ENCODE measurements at regions not wholly inside any gene's neighbourhood (a gene's known extent, or its start where the extent isn't known, plus 50 kb on each side); places are given as distances from the start of the nearest gene placed in this dataset.
"Not testable (repeated sequence)": the region's sequence is repeated elsewhere in the genome, so short reads cannot be mapped to it uniquely, and the experiment has no call there.

DNA sequence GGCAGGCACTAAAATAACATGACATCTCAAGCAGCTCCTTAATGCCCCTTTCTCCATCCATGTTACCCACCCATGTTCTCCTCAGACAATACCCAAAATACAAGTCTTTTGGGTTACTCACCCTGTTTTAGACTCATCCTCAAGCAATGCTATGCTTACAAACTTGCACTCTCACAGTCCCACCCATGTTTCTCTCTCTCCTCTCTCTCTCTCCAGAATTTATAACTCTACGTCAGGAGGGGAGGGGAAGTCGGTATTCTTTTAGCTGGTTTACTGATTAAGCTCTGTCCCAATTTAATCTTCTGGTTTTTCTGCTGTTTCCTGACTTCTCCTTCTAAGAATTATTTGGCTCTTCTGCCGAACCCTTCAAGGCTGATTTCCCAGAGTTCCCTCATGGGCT lies 98.0 kb upstream of the NR5A2 start:
- no peak for DNase-seq (ENCODE audit: low read depth)

GRCh38 chr1:199930067-199930466 lies 97.4 kb upstream of the NR5A2 start:
- DNase-seq (ENCODE audit: low read depth), result not testable (repeated sequence)

DNA sequence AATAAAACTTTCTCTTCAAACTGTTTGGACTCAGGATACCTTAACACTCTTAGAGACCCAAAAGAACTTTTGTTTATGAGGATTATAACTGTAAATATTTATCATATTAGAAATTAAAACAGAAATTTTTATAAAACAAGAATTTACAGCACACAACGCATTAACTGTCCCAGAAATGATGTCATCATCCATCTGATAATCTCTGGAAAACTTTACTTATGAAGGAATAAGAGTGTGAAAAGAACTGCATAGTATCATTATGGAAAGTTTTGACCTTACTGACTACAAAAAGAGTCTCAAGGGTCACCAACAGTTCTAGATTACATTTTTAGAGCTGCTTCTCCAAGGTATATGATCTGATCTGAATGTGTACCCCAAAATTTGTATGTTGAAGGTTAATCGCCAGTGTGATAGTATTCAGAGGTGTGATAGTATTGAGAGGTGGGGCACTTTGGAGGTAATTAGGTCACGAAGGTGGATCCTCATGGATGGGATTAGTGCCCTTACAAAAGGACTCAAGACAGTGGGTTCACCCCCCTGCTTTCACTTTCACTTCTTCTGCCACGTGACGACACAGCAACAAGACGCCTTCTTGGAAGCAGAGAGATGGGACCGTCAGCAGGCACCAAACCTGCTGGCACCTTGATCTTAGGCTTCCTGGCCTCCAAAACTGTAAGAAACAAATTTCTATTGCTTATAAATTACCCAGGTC lies 95.7 kb upstream of the NR5A2 start:
- no peak for DNase-seq (ENCODE audit: low read depth)

- no peak for DNase-seq (ENCODE audit: low read depth)
These were observed 95.0 kb upstream of the NR5A2 start for GRCh38 chr1:199932462-199932861.

DNA sequence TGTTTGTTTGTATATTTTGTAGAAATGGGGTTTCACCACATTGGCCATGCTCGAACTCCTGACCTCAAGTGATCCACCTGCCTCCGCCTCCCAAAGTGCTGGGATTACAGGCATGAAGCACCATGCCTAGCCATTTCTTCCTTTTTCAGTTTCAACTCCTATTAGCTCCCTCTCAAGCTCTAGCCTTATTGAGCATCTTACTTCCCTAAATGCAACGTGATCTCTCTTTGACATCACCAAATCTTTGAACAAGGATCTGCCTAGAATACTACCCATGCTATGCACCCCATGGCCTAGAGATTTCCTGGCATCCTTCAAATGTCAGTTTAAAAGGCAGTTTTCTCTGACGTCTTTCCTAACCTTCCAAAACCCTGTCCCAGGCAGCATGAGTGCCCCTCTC lies 91.1 kb upstream of the NR5A2 start:
- DNase-seq (ENCODE audit: low read depth), result no peak

DNA sequence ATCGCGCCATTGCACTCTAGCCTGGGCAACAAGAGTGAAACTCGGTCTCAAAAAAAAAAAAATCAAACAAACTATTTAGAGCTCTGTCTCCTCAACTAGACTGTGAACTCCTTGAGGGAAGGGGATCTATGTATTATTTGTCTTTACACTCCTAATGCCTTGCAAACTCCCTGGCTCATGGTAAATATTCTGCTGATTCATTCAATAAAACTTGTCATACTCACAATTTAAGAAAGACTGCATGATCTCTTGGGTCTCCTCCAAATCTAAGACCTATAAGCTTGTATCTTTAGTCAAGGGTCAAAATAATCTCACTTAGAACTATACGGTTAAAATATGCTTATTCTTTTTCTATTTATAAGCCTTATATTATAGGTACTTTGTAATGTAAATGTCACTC lies 90.3 kb upstream of the NR5A2 start:
- DNase-seq (ENCODE audit: low read depth), result no peak

GRCh38 chr1:199937661-199938060 lies 89.8 kb upstream of the NR5A2 start:
- DNase-seq (ENCODE audit: low read depth), result no peak

DNA sequence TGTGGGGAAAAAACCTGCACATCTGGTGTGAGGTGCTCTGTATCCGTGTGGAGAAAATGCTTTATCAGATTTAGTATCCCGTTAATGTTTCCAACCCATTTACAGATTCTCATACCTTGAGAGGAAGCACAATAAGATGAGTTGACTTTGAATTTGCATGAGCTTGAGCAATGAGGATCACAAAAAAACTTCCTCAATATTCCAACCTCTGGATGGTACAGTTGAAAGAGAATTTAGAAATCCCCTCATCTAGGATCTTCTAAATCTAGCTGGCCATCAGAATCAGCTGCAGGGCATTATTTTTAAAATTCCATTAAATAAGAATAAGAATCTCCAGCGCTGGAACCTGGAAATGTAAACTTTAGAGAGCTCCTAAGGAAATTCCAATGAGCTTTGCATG lies 82.5 kb upstream of the NR5A2 start:
- no peak for DNase-seq (ENCODE audit: low read depth)

GRCh38 chr1:199945591-199945990 lies 81.9 kb upstream of the NR5A2 start:
- DNase-seq (ENCODE audit: low read depth), result no peak

DNA sequence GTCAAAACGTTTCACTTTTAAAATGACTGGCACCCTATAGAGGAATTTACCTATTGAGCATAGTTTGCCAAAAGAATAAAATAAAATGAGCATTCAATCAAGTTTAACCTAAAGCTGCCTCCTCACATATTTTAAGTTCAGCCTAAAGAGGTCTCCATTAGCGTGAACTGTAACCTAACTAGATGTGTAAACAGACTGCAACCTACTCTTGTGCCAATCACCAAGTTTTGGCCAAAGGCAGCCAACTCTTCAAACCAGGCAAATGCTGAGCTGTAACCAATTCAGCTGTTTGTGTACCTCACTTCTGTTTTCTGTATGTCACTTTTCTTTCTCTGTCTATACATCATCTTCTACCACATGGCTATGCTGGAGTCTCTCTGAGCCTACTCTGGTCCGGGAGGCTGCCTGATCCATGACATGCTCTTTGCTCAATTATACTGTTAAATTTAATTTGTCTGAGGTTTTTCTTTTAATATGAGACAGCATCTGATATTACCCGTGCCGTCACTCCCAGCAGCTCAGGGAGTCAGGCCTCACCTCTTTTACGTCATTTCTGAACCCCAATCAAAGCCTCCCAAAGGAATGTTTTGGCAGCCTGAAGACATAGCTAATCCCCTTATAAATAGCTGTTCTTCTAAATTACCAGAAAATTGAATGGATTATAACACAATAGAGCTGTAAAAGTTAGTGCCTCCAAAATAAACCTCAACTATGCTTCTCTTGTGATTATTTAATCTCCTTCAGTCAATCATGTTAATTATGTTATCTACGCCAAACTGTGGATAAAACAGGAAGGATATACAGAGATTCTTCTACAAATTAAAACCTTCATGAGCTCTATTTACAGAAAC lies 81.0 kb upstream of the NR5A2 start:
- no peak for DNase-seq (ENCODE audit: low read depth)

DNA sequence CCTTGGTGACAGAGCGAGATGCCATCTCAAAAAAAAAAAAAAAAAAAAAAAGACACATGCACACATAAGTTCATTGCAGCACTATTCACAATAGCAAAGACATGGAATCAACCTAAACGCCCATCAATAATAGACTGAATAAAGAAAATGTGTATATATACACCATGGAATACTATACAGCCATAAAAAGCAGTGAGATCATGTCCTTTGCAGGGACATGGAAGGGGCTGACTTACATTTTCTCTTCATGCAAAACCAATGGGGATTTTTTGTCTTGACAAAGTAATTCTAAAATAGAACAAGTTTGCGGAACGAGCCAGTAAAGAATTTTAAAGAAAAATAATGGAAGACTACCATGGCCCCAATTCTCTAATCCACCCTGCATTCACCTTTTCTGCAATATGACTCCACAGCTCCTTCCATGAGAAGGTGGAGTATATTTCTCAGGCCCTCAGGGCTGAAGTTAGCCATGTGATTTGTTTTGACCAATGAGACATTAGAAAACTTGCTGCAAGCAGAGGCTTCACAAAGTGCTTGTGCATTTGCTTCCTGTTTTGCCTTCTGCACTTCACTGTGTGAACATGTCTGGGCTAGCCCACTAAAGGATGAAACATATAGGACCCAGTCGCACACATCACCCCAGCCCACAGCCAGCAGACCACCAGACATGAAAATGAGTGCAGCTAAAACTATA lies 78.8 kb upstream of the NR5A2 start:
- no peak for DNase-seq (ENCODE audit: low read depth)

- not testable (repeated sequence) for DNase-seq (ENCODE audit: low read depth)
These were observed 76.5 kb upstream of the NR5A2 start for GRCh38 chr1:199951005-199951404.

DNA sequence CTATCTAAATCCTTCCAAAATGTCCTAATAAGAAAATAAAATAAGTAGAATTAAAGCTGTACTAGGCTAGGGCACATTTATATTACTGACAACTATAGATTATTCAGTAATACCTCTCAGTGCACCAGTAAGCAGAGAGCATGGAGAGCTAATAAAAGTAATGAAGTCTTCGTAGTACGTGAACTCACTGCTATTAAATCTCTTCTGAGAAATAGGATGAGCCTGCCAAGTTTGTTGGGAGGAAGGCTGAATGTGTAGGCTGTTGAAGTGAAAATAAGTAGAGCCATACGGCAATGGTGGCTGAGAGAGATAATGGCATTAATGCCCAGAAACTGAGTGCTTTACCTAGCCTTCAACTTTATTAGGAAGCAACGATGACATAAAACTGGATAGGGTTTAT lies 73.9 kb upstream of the NR5A2 start:
- DNase-seq (ENCODE audit: low read depth), result no peak

GRCh38 chr1:199954699-199955098 lies 72.8 kb upstream of the NR5A2 start:
- DNase-seq (ENCODE audit: low read depth), result no peak

DNA sequence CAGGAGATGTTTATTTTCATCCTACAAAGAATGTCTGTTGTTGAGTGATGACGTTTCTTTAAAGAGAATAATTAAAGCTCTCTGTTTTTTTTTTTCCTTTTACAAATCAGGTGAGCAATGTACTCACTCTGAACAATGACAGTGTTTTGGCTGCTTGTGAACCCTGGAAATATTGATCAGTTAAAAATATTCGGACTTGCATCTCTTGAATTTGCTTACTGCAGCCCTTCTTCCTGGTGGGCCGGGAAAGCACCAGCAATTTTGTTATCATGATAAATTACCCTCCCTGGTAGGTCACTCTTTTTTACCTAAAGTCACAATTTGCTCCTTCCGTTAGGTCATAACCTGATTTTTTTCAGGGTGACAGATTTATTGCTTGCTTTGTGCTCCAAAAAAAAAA lies 72.3 kb upstream of the NR5A2 start:
- DNase-seq (ENCODE audit: low read depth), result no peak

DNA sequence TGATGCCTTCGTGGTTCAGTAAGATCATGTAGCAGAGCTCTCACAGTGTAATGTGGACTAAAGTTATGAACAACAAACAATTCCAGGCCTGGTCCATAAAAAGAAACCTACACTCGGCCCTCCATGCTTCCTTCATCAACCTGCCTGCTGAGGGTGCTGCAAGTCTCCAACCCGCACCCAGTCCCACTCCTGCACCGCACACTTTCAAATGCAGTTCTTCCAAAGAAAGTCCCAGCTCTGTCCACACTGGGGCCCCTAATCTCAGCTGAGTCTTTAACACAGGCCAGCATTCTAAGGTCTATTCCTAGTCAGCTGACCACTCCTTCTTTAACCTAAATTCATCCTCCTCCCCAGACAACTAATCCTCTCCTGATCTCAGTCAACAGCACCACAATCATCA lies 71.5 kb upstream of the NR5A2 start:
- no peak for DNase-seq (ENCODE audit: low read depth)

DNA sequence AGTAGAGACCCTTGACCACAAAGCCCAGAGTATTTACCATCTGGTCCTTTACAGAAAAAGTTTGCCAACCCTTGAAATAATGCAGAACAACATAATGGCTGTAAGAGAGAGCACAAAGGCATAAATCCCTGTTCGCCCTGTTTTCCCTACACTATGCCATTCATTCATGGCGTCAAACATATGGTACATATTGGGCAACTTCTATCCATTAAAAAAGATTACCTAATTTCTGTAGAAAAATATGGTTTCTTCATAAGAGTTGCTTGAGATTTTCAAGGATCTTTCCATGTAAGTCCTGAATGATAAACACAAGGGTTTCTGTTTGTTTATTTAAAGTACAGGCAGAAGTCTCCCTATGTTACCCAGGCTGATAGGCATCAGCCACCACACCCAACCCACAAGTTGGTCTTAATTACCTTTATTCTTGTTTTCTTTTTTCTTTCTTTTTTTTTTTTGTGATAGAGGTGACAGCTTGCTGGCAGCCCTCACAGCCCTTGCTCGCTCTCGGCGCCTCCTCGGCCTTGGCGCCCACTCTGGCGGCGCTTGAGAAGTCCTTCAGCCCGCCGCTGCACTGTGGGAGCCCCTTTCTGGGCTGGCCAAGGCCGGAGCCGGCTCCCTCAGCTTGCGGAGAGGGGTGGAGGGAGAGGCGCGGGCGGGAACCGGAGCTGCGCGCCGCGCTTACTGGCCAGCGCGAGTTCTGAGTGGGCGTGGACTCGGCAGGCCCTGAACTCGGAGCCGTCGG lies 68.3 kb upstream of the NR5A2 start:
- DNase-seq (ENCODE audit: low read depth), result no peak

DNA sequence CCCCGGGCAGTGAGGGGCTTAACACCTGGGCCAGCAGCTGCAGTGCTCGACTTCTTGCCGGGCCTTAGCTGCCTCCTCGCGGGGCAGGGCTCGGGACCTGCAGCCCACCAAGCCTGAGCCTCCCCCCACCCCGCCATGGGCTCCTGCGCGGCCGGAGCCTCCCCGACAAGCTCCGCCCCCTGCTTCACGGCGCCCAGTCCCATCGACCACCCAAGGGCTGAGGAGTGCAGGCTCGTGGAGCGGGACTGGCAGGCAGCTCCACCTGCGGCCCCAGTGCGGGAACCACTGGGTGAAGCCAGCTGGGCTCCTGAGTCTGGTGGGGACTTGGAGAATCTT lies 67.8 kb upstream of the NR5A2 start:
- DNase-seq (ENCODE audit: low read depth), result no peak

GRCh38 chr1:199970125-199970524 lies 57.4 kb upstream of the NR5A2 start:
- DNase-seq (ENCODE audit: low read depth), result no peak

DNA sequence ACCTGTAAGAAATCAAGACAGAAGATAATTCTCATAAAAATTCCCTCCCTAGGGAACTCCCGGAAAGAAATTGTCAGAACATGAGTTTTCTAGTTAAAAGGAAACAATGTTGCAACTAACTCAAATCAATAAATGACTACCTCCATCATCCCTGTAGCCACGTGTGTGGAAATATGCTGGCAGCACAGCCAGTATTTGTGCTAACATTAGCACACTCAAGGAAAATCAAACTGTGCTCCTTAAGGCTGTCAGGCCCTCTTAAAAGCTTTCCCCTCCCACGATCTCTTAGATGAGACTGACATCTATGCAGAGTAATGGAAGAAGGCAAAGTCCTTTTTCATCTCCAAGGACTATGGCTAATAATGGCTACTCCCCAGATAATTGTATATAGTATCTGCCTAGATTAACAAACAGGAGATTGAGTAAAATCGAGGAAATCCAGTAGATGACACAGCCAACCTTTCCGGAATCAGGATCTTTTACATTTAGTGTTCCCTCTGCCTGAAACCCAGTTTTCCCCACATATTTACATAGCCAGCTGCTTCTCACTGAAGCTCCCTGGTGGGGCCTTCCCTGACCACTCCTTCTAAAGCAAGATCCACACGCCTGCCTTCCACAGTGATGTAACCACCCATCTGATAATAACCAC lies 50.9 kb upstream of the NR5A2 start:
- DNase-seq (ENCODE audit: low read depth), result no peak
